HG03354 (cell line): ENCODE measurements at regions not wholly inside any gene's neighbourhood (a gene's known extent, or its start where the extent isn't known, plus 50 kb on each side); places are given as distances from the start of the nearest gene placed in this dataset.

Source experiments
- ATAC-seq: cut with Tn5 transposase; IDR thresholded peaks from one replicate; pipeline ENCODE4 v1.9.1; 2021; ENCODE audit warnings: mild to moderate bottlenecking; ENCODE audit not compliant: unreplicated experiment, poor library complexity, severe bottlenecking

- no peak for ATAC-seq
Measured at GRCh38 chr11:70834984-70835560, 417.3 kb downstream of the SHANK2 start.

GRCh38 chr11:70836071-70836470 is 416.3 kb downstream of the SHANK2 start:
- ATAC-seq, result no peak

- ATAC-seq, result no peak
Measured at GRCh38 chr11:70838198-70838597, 414.2 kb downstream of the SHANK2 start.

- ATAC-seq, result no peak
Measured at GRCh38 chr11:70839851-70840250, 412.5 kb downstream of the SHANK2 start.

- no peak for ATAC-seq
Measured at GRCh38 chr11:70841264-70841663, 411.1 kb downstream of the SHANK2 start.

GRCh38 chr11:70842256-70842655 is 410.1 kb downstream of the SHANK2 start:
- no peak for ATAC-seq

- ATAC-seq, result no peak
Measured at GRCh38 chr11:70842701-70843100, 409.7 kb downstream of the SHANK2 start.

- ATAC-seq, result no peak
Measured at GRCh38 chr11:70843906-70844305, 408.5 kb downstream of the SHANK2 start.

GRCh38 chr11:70844387-70844786 is 408.0 kb downstream of the SHANK2 start:
- ATAC-seq, result no peak

- no peak for ATAC-seq
Measured at GRCh38 chr11:70845591-70846041, 406.8 kb downstream of the SHANK2 start.

GRCh38 chr11:70846781-70847655 is 405.4 kb downstream of the SHANK2 start:
- no peak for ATAC-seq

- ATAC-seq, result no peak
Measured at GRCh38 chr11:70848243-70848750, 404.1 kb downstream of the SHANK2 start.

GRCh38 chr11:70849031-70849430 is 403.3 kb downstream of the SHANK2 start:
- no peak for ATAC-seq

GRCh38 chr11:70851308-70851707 is 401.1 kb downstream of the SHANK2 start:
- no peak for ATAC-seq

- ATAC-seq, result no peak
Measured at GRCh38 chr11:70851907-70852306, 400.5 kb downstream of the SHANK2 start.

GRCh38 chr11:70853068-70853769 is 399.2 kb downstream of the SHANK2 start:
- ATAC-seq, result no peak

GRCh38 chr11:70853770-70854108 is 398.6 kb downstream of the SHANK2 start:
- no peak for ATAC-seq

GRCh38 chr11:70854201-70854600 is 398.2 kb downstream of the SHANK2 start:
- ATAC-seq, result no peak

GRCh38 chr11:70854901-70855556 is 397.3 kb downstream of the SHANK2 start:
- ATAC-seq, result no peak

GRCh38 chr11:70857894-70858293 is 394.5 kb downstream of the SHANK2 start:
- no peak for ATAC-seq
